Panc1 (cell line): ENCODE measurements at regions not wholly inside any gene's neighbourhood (a gene's known extent, or its start where the extent isn't known, plus 50 kb on each side); places are given as distances from the start of the nearest gene placed in this dataset.
"Not testable (repeated sequence)": the region's sequence is repeated elsewhere in the genome, so short reads cannot be mapped to it uniquely, and the experiment has no call there.

Source experiments
- ATAC-seq: fragments of 200-7000 bp; cut with Tn5 transposase; 2 replicates; pipeline ENCODE4 v1.9.1; 2020; ENCODE audit warnings: mild to moderate bottlenecking, moderate library complexity
- BruUV-seq: library from RNA; stranded (reverse); fragments of 400-500 nt; replicated peaks from 2 replicates; lab custom pipeline; 2021; lab: Mats Ljungman, UMichigan
- CTCF ChIA-PET: fragments of 300-600 bp; sonication (Branson Sonifier 250); formaldehyde crosslinking; loops from one replicate; lab custom pipeline; 2022; ENCODE audit warnings: antibody characterized with exemption; lab: Charles Lee
- POLR2A ChIA-PET: fragments of 300-600 bp; sonication (Branson Sonifier 250); formaldehyde crosslinking; loops from one replicate; lab custom pipeline; 2022; ENCODE audit warnings: antibody characterized with exemption; lab: Charles Lee
- DNase-seq: peaks from one replicate; pipeline ENCODE4 v3.0.0-alpha.2; 2010; ENCODE audit warnings: low read depth, low spot score
- H3K27ac ChIP-seq: 2 replicates; pipeline ENCODE4 v1.5.1; 2011; ENCODE audit warnings: mild to moderate bottlenecking, low read length, inconsistent platforms
- H3K27me3 ChIP-seq: fragments of 200-500 bp; sonication (Bioruptor generic); 2 replicates; pipeline ENCODE4 v1.6.0; 2014; ENCODE audit warnings: low read length, inconsistent platforms; ENCODE audit not compliant: control insufficient read depth, insufficient read depth
- H3K36me3 ChIP-seq: fragments of 200-500 bp; sonication (Bioruptor generic); 2 replicates; pipeline ENCODE4 v1.5.1; 2014; ENCODE audit warnings: inconsistent platforms, mild to moderate bottlenecking, low read length, moderate library complexity; ENCODE audit not compliant: control insufficient read depth, insufficient read depth
- H3K4me1 ChIP-seq: 2 replicates; pipeline ENCODE4 v1.5.1; 2011; ENCODE audit warnings: inconsistent platforms, mild to moderate bottlenecking, low read length, moderate library complexity; ENCODE audit not compliant: control insufficient read depth, insufficient read depth
- H3K4me3 ChIP-seq, 2 experiments: 2 replicates each; pipeline ENCODE4 v1.5.1; 2011 to 2012; ENCODE audit warnings: low read depth in 2 of 2, low read length in 2 of 2, mild to moderate bottlenecking in 2 of 2, inconsistent platforms in 1 of 2, moderate library complexity in 1 of 2
- H3K9me3 ChIP-seq: fragments of 200-500 bp; sonication (Bioruptor generic); 2 replicates; pipeline ENCODE4 v1.5.1; 2014; ENCODE audit warnings: low read depth, mild to moderate bottlenecking, inconsistent platforms, low read length, moderate library complexity; ENCODE audit not compliant: control insufficient read depth, insufficient read depth
- CTCF ChIP-seq: fragments of 450-650 bp; IDR thresholded peaks from 2 replicates; pipeline ENCODE4 v1.5.1; 2017; ENCODE audit warnings: mild to moderate bottlenecking
- POLR2AphosphoS5 ChIP-seq: IDR thresholded peaks from 2 replicates; pipeline ENCODE4 v1.6.1; 2012; ENCODE audit warnings: mild to moderate bottlenecking, low read depth, low read length, moderate library complexity
- SIN3A ChIP-seq: IDR thresholded peaks from 2 replicates; pipeline ENCODE4 v1.6.1; 2012; ENCODE audit warnings: low read depth, mild to moderate bottlenecking, low read length, moderate library complexity, borderline replicate concordance; ENCODE audit not compliant: insufficient read depth
- TCF7L2 ChIP-seq: IDR thresholded peaks from 2 replicates; pipeline ENCODE4 v1.6.1; 2011; ENCODE audit warnings: mild to moderate bottlenecking, low read depth, low read length, inconsistent platforms
- in situ Hi-C: cut with HindIII; loops from 2 replicates; pipeline ENCODE4 v1.10.0; 2016; ENCODE audit warnings: low sequenced_read_pairs, low pct_unique_long_range_greater_than_20kb
- intact Hi-C: fragments of 100-400 bp; cut with micrococcal nuclease; formaldehyde crosslinking; loops from one replicate; pipeline ENCODE4 v1.10.0; 2022; ENCODE audit not compliant: unreplicated experiment
- TF ChIP-seq, protein P1 (sequence below), 2 experiments: IDR thresholded peaks; 2 replicates each; pipeline ENCODE4 v1.6.1; 2011 to 2012; ENCODE audit warnings: low read depth in 2 of 2, control low read depth in 1 of 2, low read length in 1 of 2, mild to moderate bottlenecking in 1 of 2, moderate library complexity in 1 of 2; ENCODE audit not compliant: insufficient read depth in 1 of 2

DNA sequence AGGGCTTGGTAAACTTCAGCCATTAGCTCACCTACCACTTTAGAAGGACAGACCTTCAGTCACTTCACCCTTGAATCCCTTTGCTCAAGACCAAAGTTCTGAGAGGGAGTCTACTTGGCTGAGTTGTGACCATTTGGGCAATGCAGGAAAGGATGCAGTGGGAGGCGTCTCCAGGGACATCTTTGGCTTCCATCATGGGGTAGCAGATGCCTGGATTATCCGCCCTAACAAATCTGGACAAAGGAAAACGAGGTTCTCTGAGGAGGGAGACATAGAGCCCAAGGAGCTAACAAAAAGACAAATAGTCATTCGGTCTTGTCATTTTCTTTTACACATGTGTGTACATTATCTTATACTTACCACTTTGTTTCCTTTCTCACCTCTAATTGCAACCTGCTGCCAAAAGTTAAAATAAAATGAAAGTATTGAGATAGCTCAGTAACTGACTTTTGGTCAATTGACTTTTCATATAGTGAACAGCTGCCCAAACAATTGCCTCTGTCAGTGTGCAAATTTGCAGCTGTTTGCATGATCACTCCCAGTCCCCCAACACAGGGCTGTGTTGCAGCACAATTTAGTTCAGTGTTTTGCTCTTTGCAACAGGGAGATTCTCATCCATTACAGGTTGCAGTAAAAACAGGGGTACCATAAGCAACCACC lies 108.9 kb upstream of the EEF2KMT start:
- ATAC-seq, result no peak
- intact Hi-C loops (no loop called here), in situ Hi-C loops (no loop called here)
- ChIA-PET CTCF (no interaction called here), POLR2A (no interaction called here)
- Histone ChIP-seq H3K9me3 (no peaks in the 10 kb centered on the region), H3K4me3 (no peak overlapping the region), H3K27ac (no peak overlapping the region), H3K36me3 (no peaks in the 10 kb centered on the region), H3K27me3 (no peaks in the 10 kb centered on the region), H3K4me1 (no peaks in the 10 kb centered on the region)
- BruUV-seq, result no TSS peak
- no peak for TF ChIP-seq CTCF
- no peak for TF ChIP-seq TCF7L2
- TF ChIP-seq, protein P1, sequence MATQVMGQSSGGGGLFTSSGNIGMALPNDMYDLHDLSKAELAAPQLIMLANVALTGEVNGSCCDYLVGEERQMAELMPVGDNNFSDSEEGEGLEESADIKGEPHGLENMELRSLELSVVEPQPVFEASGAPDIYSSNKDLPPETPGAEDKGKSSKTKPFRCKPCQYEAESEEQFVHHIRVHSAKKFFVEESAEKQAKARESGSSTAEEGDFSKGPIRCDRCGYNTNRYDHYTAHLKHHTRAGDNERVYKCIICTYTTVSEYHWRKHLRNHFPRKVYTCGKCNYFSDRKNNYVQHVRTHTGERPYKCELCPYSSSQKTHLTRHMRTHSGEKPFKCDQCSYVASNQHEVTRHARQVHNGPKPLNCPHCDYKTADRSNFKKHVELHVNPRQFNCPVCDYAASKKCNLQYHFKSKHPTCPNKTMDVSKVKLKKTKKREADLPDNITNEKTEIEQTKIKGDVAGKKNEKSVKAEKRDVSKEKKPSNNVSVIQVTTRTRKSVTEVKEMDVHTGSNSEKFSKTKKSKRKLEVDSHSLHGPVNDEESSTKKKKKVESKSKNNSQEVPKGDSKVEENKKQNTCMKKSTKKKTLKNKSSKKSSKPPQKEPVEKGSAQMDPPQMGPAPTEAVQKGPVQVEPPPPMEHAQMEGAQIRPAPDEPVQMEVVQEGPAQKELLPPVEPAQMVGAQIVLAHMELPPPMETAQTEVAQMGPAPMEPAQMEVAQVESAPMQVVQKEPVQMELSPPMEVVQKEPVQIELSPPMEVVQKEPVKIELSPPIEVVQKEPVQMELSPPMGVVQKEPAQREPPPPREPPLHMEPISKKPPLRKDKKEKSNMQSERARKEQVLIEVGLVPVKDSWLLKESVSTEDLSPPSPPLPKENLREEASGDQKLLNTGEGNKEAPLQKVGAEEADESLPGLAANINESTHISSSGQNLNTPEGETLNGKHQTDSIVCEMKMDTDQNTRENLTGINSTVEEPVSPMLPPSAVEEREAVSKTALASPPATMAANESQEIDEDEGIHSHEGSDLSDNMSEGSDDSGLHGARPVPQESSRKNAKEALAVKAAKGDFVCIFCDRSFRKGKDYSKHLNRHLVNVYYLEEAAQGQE (IDR thresholded peaks at IDR 0.05; ENCODE audit: insufficient read depth in 1 of 2, low read depth in 2 of 2, low read length in 1 of 2), result no peak
- no peak for TF ChIP-seq SIN3A
- TF ChIP-seq POLR2AphosphoS5, result no peak
- DNase-seq, result no peak

- ATAC-seq (no peak), DNase-seq (no peak)
- Histone ChIP-seq H3K4me3 (no peak overlapping the region), H3K4me1 (no peaks in the 10 kb centered on the region), H3K9me3 (no peaks in the 10 kb centered on the region), H3K27ac (no peak overlapping the region), H3K36me3 (no peaks in the 10 kb centered on the region), H3K27me3 (no peaks in the 10 kb centered on the region)
- ChIA-PET POLR2A (no interaction called here), CTCF (no interaction called here)
- intact Hi-C loops, result no loop called here
- BruUV-seq, result no TSS peak
- in situ Hi-C loops, result no loop called here
- TF ChIP-seq, protein P1 (IDR thresholded peaks at IDR 0.05; ENCODE audit: insufficient read depth in 1 of 2, low read depth in 2 of 2, low read length in 1 of 2), result no peak
- TF ChIP-seq CTCF, result no peak
- TF ChIP-seq TCF7L2, result no peak
- TF ChIP-seq POLR2AphosphoS5, result no peak
- TF ChIP-seq SIN3A, result no peak
These were observed 107.9 kb upstream of the EEF2KMT start for GRCh38 chr16:5205361-5206040.

DNA sequence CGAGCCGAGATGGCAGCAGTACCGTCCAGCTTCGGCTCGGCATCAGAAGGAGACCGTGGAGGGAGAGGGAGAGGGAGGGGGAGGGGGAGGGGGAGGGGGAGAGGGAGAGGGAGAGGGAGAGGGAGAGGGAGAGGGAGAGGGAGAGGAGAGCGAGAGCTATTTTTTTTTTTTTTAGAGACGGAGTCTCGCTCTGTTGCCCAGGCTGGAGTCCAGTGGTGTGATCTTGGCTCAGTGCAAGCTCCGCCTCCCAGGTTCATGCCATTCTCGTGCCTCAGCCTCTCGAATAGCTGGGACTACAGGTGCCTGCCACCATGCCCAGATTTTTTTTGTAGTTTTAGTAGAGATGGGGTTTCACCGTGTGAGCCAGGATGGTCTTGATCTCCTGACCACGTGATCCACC lies 106.1 kb upstream of the EEF2KMT start:
- H3K27me3 ChIP-seq, DNase-seq, in situ Hi-C loops, ATAC-seq, H3K4me3 ChIP-seq, POLR2A ChIA-PET, H3K9me3 ChIP-seq, CTCF ChIA-PET, H3K4me1 ChIP-seq, H3K36me3 ChIP-seq, H3K27ac ChIP-seq, intact Hi-C loops, BruUV-seq: not testable (repeated sequence)
